WTC11 (cell line): ENCODE measurements at regions not wholly inside any gene's neighbourhood (a gene's known extent, or its start where the extent isn't known, plus 50 kb on each side); places are given as distances from the start of the nearest gene placed in this dataset.

Source experiments
- ATAC-seq: fragments of 200-7000 bp; cut with Tn5 transposase; 2 replicates; pipeline ENCODE4 v1.10.0; 2021; ENCODE audit warnings: mild to moderate bottlenecking, moderate library complexity
- CTCF ChIA-PET: fragments of 300-600 bp; sonication (Branson Sonifier 250); formaldehyde crosslinking; loops from one replicate; lab custom pipeline; 2021; ENCODE audit warnings: antibody characterized with exemption; lab: Charles Lee
- POLR2A ChIA-PET: fragments of 350-600 bp; sonication (Branson Sonifier 250); formaldehyde crosslinking; loops from one replicate; lab custom pipeline; 2021; ENCODE audit warnings: antibody characterized with exemption; lab: Charles Lee
- DNase-seq: peaks from one replicate; pipeline ENCODE4 v3.0.0; 2021; ENCODE audit warnings: low spot score
- H3K27ac Mint-ChIP-seq: 2 replicates; pipeline ENCODE4 v1.8.0; 2021; ENCODE audit warnings: mixed read lengths
- H3K27me3 Mint-ChIP-seq: 2 replicates; pipeline ENCODE4 v1.8.0; 2021; ENCODE audit warnings: low read depth, mild to moderate bottlenecking, moderate library complexity, mixed read lengths
- H3K36me3 Mint-ChIP-seq: 2 replicates; pipeline ENCODE4 v1.8.0; 2021; ENCODE audit warnings: mixed read lengths
- H3K4me1 Mint-ChIP-seq: 2 replicates; pipeline ENCODE4 v1.8.0; 2022; ENCODE audit warnings: mixed read lengths
- H3K4me3 Mint-ChIP-seq: 2 replicates; pipeline ENCODE4 v1.8.0; 2021; ENCODE audit warnings: mild to moderate bottlenecking, moderate library complexity, mixed read lengths
- H3K9me3 Mint-ChIP-seq: 2 replicates; pipeline ENCODE4 v1.8.0; 2021; ENCODE audit warnings: mixed read lengths
- ATF1 ChIP-seq: sonication (generic); formaldehyde crosslinking; IDR thresholded peaks from 2 replicates; pipeline ENCODE4 v1.8.1; 2023; ENCODE audit warnings: mild to moderate bottlenecking, moderate library complexity, missing genetic modification reagents
- ELF4 ChIP-seq: sonication (generic); formaldehyde crosslinking; IDR thresholded peaks from 2 replicates; pipeline ENCODE4 v1.8.1; 2022; ENCODE audit warnings: low read depth, mild to moderate bottlenecking, moderate library complexity, missing genetic modification reagents
- EMX1 ChIP-seq: fragments of 250-450 bp; sonication (Bioruptor Pico); IDR thresholded peaks from 2 replicates; pipeline ENCODE4 v1.8.0; 2021; ENCODE audit warnings: mild to moderate bottlenecking
- IRF2 ChIP-seq: sonication (generic); formaldehyde crosslinking; IDR thresholded peaks from 2 replicates; pipeline ENCODE4 v1.8.0; 2022; ENCODE audit warnings: low read depth, missing genetic modification reagents, borderline replicate concordance
- MYBL2 ChIP-seq: sonication (generic); formaldehyde crosslinking; IDR thresholded peaks from 2 replicates; pipeline ENCODE4 v1.8.1; 2023; ENCODE audit warnings: mild to moderate bottlenecking, moderate library complexity, missing genetic modification reagents
- NFYB ChIP-seq: sonication (generic); formaldehyde crosslinking; conservative IDR thresholded peaks from 2 replicates; pipeline ENCODE4 v1.8.0; 2022; ENCODE audit warnings: low read depth, missing genetic modification reagents
- NR3C1 ChIP-seq: sonication (generic); formaldehyde crosslinking; conservative IDR thresholded peaks from 2 replicates; pipeline ENCODE4 v1.8.1; 2023; ENCODE audit warnings: low read depth, mild to moderate bottlenecking, missing genetic modification reagents
- TEAD4 ChIP-seq: sonication (generic); formaldehyde crosslinking; IDR thresholded peaks from 2 replicates; pipeline ENCODE4 v1.8.0; 2022; ENCODE audit warnings: mild to moderate bottlenecking, missing genetic modification reagents
- ZBTB21 ChIP-seq: sonication (generic); formaldehyde crosslinking; IDR thresholded peaks from 2 replicates; pipeline ENCODE4 v1.8.1; 2023; ENCODE audit warnings: mild to moderate bottlenecking, missing genetic modification reagents, borderline replicate concordance
- ZNF121 ChIP-seq: sonication (generic); formaldehyde crosslinking; IDR thresholded peaks from 2 replicates; pipeline ENCODE4 v1.8.0; 2023; ENCODE audit warnings: missing genetic modification reagents
- ZNF317 ChIP-seq: sonication (generic); formaldehyde crosslinking; IDR thresholded peaks from 2 replicates; pipeline ENCODE4 v1.8.1; 2023; ENCODE audit warnings: low read depth, mild to moderate bottlenecking, moderate library complexity, missing genetic modification reagents, borderline replicate concordance
- TF ChIP-seq, protein P1 (sequence below): sonication (generic); formaldehyde crosslinking; IDR thresholded peaks from 2 replicates; pipeline ENCODE4 v1.8.1; 2023; ENCODE audit warnings: mild to moderate bottlenecking, moderate library complexity, missing genetic modification reagents
- TF ChIP-seq, protein P2 (sequence below): sonication (generic); formaldehyde crosslinking; IDR thresholded peaks from 2 replicates; pipeline ENCODE4 v1.8.1; 2022; ENCODE audit warnings: low read depth, missing genetic modification reagents, borderline replicate concordance
- TF ChIP-seq, protein P3 (sequence below): fragments of 250-450 bp; sonication (Bioruptor Pico); IDR thresholded peaks from 2 replicates; pipeline ENCODE4 v1.9.0; 2021; ENCODE audit warnings: mild to moderate bottlenecking, borderline replicate concordance
- TF ChIP-seq, protein P4 (sequence below): sonication (generic); formaldehyde crosslinking; IDR thresholded peaks from 2 replicates; pipeline ENCODE4 v1.8.1; 2022; ENCODE audit warnings: low read depth, mild to moderate bottlenecking, moderate library complexity, missing genetic modification reagents, borderline replicate concordance
- TF ChIP-seq, protein P5 (sequence below): sonication (generic); formaldehyde crosslinking; IDR thresholded peaks from 2 replicates; pipeline ENCODE4 v1.8.1; 2023; ENCODE audit warnings: mild to moderate bottlenecking, missing genetic modification reagents, moderate library complexity
- TF ChIP-seq, protein P6 (sequence below): sonication (generic); formaldehyde crosslinking; IDR thresholded peaks from 2 replicates; pipeline ENCODE4 v1.8.0; 2022; ENCODE audit warnings: missing genetic modification reagents
- TF ChIP-seq, protein P7 (sequence below): sonication (generic); formaldehyde crosslinking; IDR thresholded peaks from 2 replicates; pipeline ENCODE4 v1.8.1; 2023; ENCODE audit warnings: mild to moderate bottlenecking, missing genetic modification reagents, moderate library complexity

DNA sequence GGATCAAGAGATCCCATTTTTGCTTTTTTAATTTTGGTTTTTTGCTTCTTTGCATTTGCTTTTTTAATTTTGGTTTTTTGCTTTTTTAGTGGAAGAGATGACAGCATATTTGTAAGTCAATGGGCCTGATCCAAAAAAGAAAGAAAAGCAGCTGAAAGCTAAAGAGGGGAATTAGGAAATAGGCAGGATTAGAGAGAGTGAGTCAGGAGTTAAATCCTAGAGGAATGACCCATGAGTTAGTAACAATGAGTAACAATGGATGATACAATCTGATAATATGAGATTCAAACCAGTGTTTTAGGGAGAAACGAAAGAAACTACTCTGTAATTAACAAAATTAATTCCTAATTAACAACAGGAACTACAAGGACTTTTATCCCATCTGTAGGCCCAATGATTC, 111.2 kb upstream of the SGCG start:
- POLR2A ChIA-PET: no interaction called here
- DNase-seq (no peak), ATAC-seq (no peak)
- peaks cover 9% of the 10 kb centered on the region for H3K4me1 Mint-ChIP-seq
- no peak overlapping the region for H3K27ac Mint-ChIP-seq
- H3K27me3 Mint-ChIP-seq: no peaks in the 10 kb centered on the region
- no peak for TF ChIP-seq TEAD4 (CRISPR knock-in tag)
- TF ChIP-seq ZBTB21 (CRISPR knock-in tag): no peak
- TF ChIP-seq, protein P1, sequence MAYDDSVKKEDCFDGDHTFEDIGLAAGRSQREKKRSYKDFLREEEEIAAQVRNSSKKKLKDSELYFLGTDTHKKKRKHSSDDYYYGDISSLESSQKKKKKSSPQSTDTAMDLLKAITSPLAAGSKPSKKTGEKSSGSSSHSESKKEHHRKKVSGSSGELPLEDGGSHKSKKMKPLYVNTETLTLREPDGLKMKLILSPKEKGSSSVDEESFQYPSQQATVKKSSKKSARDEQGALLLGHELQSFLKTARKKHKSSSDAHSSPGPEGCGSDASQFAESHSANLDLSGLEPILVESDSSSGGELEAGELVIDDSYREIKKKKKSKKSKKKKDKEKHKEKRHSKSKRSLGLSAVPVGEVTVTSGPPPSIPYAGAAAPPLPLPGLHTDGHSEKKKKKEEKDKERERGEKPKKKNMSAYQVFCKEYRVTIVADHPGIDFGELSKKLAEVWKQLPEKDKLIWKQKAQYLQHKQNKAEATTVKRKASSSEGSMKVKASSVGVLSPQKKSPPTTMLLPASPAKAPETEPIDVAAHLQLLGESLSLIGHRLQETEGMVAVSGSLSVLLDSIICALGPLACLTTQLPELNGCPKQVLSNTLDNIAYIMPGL: no peak
- TF ChIP-seq ELF4 (CRISPR knock-in tag): no peak
- TF ChIP-seq, protein P2, sequence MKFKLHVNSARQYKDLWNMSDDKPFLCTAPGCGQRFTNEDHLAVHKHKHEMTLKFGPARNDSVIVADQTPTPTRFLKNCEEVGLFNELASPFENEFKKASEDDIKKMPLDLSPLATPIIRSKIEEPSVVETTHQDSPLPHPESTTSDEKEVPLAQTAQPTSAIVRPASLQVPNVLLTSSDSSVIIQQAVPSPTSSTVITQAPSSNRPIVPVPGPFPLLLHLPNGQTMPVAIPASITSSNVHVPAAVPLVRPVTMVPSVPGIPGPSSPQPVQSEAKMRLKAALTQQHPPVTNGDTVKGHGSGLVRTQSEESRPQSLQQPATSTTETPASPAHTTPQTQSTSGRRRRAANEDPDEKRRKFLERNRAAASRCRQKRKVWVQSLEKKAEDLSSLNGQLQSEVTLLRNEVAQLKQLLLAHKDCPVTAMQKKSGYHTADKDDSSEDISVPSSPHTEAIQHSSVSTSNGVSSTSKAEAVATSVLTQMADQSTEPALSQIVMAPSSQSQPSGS: no peak
- TF ChIP-seq, protein P3, sequence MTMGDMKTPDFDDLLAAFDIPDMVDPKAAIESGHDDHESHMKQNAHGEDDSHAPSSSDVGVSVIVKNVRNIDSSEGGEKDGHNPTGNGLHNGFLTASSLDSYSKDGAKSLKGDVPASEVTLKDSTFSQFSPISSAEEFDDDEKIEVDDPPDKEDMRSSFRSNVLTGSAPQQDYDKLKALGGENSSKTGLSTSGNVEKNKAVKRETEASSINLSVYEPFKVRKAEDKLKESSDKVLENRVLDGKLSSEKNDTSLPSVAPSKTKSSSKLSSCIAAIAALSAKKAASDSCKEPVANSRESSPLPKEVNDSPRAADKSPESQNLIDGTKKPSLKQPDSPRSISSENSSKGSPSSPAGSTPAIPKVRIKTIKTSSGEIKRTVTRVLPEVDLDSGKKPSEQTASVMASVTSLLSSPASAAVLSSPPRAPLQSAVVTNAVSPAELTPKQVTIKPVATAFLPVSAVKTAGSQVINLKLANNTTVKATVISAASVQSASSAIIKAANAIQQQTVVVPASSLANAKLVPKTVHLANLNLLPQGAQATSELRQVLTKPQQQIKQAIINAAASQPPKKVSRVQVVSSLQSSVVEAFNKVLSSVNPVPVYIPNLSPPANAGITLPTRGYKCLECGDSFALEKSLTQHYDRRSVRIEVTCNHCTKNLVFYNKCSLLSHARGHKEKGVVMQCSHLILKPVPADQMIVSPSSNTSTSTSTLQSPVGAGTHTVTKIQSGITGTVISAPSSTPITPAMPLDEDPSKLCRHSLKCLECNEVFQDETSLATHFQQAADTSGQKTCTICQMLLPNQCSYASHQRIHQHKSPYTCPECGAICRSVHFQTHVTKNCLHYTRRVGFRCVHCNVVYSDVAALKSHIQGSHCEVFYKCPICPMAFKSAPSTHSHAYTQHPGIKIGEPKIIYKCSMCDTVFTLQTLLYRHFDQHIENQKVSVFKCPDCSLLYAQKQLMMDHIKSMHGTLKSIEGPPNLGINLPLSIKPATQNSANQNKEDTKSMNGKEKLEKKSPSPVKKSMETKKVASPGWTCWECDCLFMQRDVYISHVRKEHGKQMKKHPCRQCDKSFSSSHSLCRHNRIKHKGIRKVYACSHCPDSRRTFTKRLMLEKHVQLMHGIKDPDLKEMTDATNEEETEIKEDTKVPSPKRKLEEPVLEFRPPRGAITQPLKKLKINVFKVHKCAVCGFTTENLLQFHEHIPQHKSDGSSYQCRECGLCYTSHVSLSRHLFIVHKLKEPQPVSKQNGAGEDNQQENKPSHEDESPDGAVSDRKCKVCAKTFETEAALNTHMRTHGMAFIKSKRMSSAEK (CRISPR knock-in tag): no peak
- TF ChIP-seq IRF2 (CRISPR knock-in tag): no peak
- no peak for TF ChIP-seq ZNF317 (CRISPR knock-in tag)
- TF ChIP-seq NFYB: no peak
- no peak for TF ChIP-seq ZNF121
- TF ChIP-seq EMX1 (CRISPR knock-in tag): no peak
- TF ChIP-seq ATF1 (CRISPR knock-in tag): no peak
- no peak for TF ChIP-seq NR3C1
- TF ChIP-seq MYBL2 (CRISPR knock-in tag): no peak
- TF ChIP-seq, protein P4, sequence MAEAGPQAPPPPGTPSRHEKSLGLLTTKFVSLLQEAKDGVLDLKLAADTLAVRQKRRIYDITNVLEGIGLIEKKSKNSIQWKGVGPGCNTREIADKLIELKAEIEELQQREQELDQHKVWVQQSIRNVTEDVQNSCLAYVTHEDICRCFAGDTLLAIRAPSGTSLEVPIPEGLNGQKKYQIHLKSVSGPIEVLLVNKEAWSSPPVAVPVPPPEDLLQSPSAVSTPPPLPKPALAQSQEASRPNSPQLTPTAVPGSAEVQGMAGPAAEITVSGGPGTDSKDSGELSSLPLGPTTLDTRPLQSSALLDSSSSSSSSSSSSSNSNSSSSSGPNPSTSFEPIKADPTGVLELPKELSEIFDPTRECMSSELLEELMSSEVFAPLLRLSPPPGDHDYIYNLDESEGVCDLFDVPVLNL (CRISPR knock-in tag): no peak
- TF ChIP-seq, protein P5, sequence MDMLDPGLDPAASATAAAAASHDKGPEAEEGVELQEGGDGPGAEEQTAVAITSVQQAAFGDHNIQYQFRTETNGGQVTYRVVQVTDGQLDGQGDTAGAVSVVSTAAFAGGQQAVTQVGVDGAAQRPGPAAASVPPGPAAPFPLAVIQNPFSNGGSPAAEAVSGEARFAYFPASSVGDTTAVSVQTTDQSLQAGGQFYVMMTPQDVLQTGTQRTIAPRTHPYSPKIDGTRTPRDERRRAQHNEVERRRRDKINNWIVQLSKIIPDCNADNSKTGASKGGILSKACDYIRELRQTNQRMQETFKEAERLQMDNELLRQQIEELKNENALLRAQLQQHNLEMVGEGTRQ (CRISPR knock-in tag): no peak
- TF ChIP-seq, protein P6, sequence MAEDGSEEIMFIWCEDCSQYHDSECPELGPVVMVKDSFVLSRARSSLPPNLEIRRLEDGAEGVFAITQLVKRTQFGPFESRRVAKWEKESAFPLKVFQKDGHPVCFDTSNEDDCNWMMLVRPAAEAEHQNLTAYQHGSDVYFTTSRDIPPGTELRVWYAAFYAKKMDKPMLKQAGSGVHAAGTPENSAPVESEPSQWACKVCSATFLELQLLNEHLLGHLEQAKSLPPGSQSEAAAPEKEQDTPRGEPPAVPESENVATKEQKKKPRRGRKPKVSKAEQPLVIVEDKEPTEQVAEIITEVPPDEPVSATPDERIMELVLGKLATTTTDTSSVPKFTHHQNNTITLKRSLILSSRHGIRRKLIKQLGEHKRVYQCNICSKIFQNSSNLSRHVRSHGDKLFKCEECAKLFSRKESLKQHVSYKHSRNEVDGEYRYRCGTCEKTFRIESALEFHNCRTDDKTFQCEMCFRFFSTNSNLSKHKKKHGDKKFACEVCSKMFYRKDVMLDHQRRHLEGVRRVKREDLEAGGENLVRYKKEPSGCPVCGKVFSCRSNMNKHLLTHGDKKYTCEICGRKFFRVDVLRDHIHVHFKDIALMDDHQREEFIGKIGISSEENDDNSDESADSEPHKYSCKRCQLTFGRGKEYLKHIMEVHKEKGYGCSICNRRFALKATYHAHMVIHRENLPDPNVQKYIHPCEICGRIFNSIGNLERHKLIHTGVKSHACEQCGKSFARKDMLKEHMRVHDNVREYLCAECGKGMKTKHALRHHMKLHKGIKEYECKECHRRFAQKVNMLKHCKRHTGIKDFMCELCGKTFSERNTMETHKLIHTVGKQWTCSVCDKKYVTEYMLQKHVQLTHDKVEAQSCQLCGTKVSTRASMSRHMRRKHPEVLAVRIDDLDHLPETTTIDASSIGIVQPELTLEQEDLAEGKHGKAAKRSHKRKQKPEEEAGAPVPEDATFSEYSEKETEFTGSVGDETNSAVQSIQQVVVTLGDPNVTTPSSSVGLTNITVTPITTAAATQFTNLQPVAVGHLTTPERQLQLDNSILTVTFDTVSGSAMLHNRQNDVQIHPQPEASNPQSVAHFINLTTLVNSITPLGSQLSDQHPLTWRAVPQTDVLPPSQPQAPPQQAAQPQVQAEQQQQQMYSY (CRISPR knock-in tag): no peak
- TF ChIP-seq, protein P7, sequence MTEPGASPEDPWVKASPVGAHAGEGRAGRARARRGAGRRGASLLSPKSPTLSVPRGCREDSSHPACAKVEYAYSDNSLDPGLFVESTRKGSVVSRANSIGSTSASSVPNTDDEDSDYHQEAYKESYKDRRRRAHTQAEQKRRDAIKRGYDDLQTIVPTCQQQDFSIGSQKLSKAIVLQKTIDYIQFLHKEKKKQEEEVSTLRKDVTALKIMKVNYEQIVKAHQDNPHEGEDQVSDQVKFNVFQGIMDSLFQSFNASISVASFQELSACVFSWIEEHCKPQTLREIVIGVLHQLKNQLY (CRISPR knock-in tag): no peak
- no peak overlapping the region for H3K4me3 Mint-ChIP-seq
- CTCF ChIA-PET: no interaction called here
- no peaks in the 10 kb centered on the region for H3K36me3 Mint-ChIP-seq
- H3K9me3 Mint-ChIP-seq: peaks cover 21% of the 10 kb centered on the region
